Right atrium auricular region (tissue), 2 donors: ENCODE measurements at regions not wholly inside any gene's neighbourhood (a gene's known extent, or its start where the extent isn't known, plus 50 kb on each side); places are given as distances from the start of the nearest gene placed in this dataset.

ENCODE experiments used
- DNase-seq: peaks from one replicate; pipeline ENCODE4 v3.0.0-alpha.2; 2019; ENCODE audit warnings: low spot score
- H3K27ac ChIP-seq, 2 donors: fragments of 200-600 bp; sonication (generic); 1 replicate in 1 of 2; 2 replicates in 1 of 2; pipeline ENCODE4 v1.5.1; 2016 to 2019
- H3K27me3 ChIP-seq, 2 donors: fragments of 200-600 bp; sonication (generic); one replicate each; pipeline versions ENCODE4 v1.5.1 to v1.6.0; 2017 to 2019
- H3K36me3 ChIP-seq: fragments of 200-600 bp; sonication (generic); one replicate; pipeline ENCODE4 v1.5.1; 2016
- H3K4me1 ChIP-seq, 2 donors: fragments of 200-600 bp; sonication (generic); one replicate each; pipeline versions ENCODE4 v1.5.1 to v1.6.0; 2017 to 2019
- H3K4me3 ChIP-seq, 2 donors: fragments of 200-600 bp; sonication (generic); 1 replicate in 1 of 2; 2 replicates in 1 of 2; pipeline ENCODE4 v1.5.1; 2017 to 2019; ENCODE audit warnings: mild to moderate bottlenecking in 1 of 2, moderate library complexity in 1 of 2
- H3K9me3 ChIP-seq, 2 donors: fragments of 200-600 bp; sonication (generic); one replicate each; pipeline ENCODE4 v1.5.1; 2019
- CTCF ChIP-seq, 2 donors: fragments of 200-600 bp; sonication (generic); IDR thresholded peaks; one replicate each; pipeline ENCODE4 v1.5.1; 2019; ENCODE audit warnings: antibody characterized with exemption in 2 of 2

- no peak for DNase-seq
- no peak overlapping the region for H3K27ac ChIP-seq
- H3K27me3 ChIP-seq = no peaks in the 10 kb centered on the region
- no peaks in the 10 kb centered on the region for H3K4me1 ChIP-seq
- TF ChIP-seq CTCF (IDR thresholded peaks at IDR 0.05) = no peak
- H3K36me3 ChIP-seq = no peaks in the 10 kb centered on the region
- no peaks in the 10 kb centered on the region for H3K9me3 ChIP-seq
- no peak overlapping the region for H3K4me3 ChIP-seq
Observed at GRCh38 chr2:151042964-151043363, 218.7 kb downstream of the RBM43 start.

GRCh38 chr2:151040039-151040438 is 221.6 kb downstream of the RBM43 start:
- no peak overlapping the region for H3K27ac ChIP-seq
- H3K9me3 ChIP-seq = no peaks in the 10 kb centered on the region
- H3K27me3 ChIP-seq = no peaks in the 10 kb centered on the region
- H3K36me3 ChIP-seq = no peaks in the 10 kb centered on the region
- H3K4me1 ChIP-seq = no peaks in the 10 kb centered on the region
- TF ChIP-seq CTCF (IDR thresholded peaks at IDR 0.05) = no peak
- DNase-seq = no peak
- no peak overlapping the region for H3K4me3 ChIP-seq

GRCh38 chr2:151038516-151038915 is 223.1 kb downstream of the RBM43 start:
- H3K27me3 ChIP-seq = no peaks in the 10 kb centered on the region
- H3K4me3 ChIP-seq = no peak overlapping the region
- H3K36me3 ChIP-seq = no peaks in the 10 kb centered on the region
- H3K9me3 ChIP-seq = no peaks in the 10 kb centered on the region
- TF ChIP-seq CTCF (IDR thresholded peaks at IDR 0.05) = no peak
- no peak overlapping the region for H3K27ac ChIP-seq
- H3K4me1 ChIP-seq = peaks cover 0 to 1% of the 10 kb centered on the region in 2 donors
- no peak for DNase-seq

- Histone ChIP-seq H3K36me3 (no peaks in the 10 kb centered on the region), H3K27ac (no peak overlapping the region), H3K4me3 (no peak overlapping the region), H3K27me3 (no peaks in the 10 kb centered on the region), H3K9me3 (no peaks in the 10 kb centered on the region), H3K4me1 (peaks cover 0 to 9% of the 10 kb centered on the region in 2 donors)
- TF ChIP-seq CTCF (IDR thresholded peaks at IDR 0.05) = no peak
- DNase-seq = no peak
Observed at GRCh38 chr2:151037434-151037833, 224.2 kb downstream of the RBM43 start.

GRCh38 chr2:151033271-151034248 is 228.1 kb downstream of the RBM43 start:
- Histone ChIP-seq H3K27ac (no peak overlapping the region), H3K4me1 (peaks cover 0 to 9% of the 10 kb centered on the region in 2 donors), H3K4me3 (no peak overlapping the region), H3K36me3 (no peaks in the 10 kb centered on the region), H3K9me3 (no peaks in the 10 kb centered on the region), H3K27me3 (no peaks in the 10 kb centered on the region)
- no peak for TF ChIP-seq CTCF (IDR thresholded peaks at IDR 0.05)
- no peak for DNase-seq
